ENCODE measurements at regions not wholly inside any gene's neighbourhood (a gene's known extent, or its start where the extent isn't known, plus 50 kb on each side); places are given as distances from the start of the nearest gene placed in this dataset.

GRCh38 chr7:69328516-69328915 lies 269.8 kb upstream of the AUTS2 start:
- no peak for TF ChIP-seq CTCF (IDR thresholded peaks at IDR 0.05)
- ATAC-seq, result no peak
- intact Hi-C loops (cut with micrococcal nuclease), result no loop called here
- Mint-ChIP-seq H3K36me3 (no peaks in the 10 kb centered on the region), H3K27me3 (ENCODE audit: low read depth in 2 of 2) (no peaks in the 10 kb centered on the region), H3K4me3 (no peak overlapping the region), H3K9me3 (no peaks in the 10 kb centered on the region), H3K27ac (no peak overlapping the region), H3K4me1 (no peaks in the 10 kb centered on the region)
- no peak for DNase-seq
- H3K4me1 ChIP-seq (ENCODE audit: control insufficient read depth, insufficient read depth, low read length), result no peaks in the 10 kb centered on the region
- H3K27me3 ChIP-seq (ENCODE audit: control insufficient read depth, insufficient read depth, low read length), result no peaks in the 10 kb centered on the region
- no peak overlapping the region for H3K27ac ChIP-seq (ENCODE audit: low read length)
- H3K4me3 ChIP-seq (ENCODE audit: low read length), result no peak overlapping the region
- H3K36me3 ChIP-seq (ENCODE audit: control insufficient read depth, insufficient read depth, low read length), result no peaks in the 10 kb centered on the region
- 54% methylated on average over 4 of the region's 5 CpGs for WGBS (ENCODE audit: insufficient coverage)
- no peaks in the 10 kb centered on the region for H3K9me3 ChIP-seq (ENCODE audit: control insufficient read depth, insufficient read depth, low read length)

- H3K4me3 ChIP-seq (ENCODE audit: low read length), result no peak overlapping the region
- intact Hi-C loops (cut with micrococcal nuclease), result no loop called here
- H3K4me3 Mint-ChIP-seq, result no peak overlapping the region
- no peak overlapping the region for H3K27ac Mint-ChIP-seq
- H3K27ac ChIP-seq (ENCODE audit: low read length), result no peak overlapping the region
- no peaks in the 10 kb centered on the region for H3K36me3 ChIP-seq (ENCODE audit: control insufficient read depth, insufficient read depth, low read length)
- H3K27me3 Mint-ChIP-seq (ENCODE audit: low read depth in 2 of 2), result peaks cover 0 to 4% of the 10 kb centered on the region in 2 donors
- DNase-seq (no peak), ATAC-seq (no peak)
- no peak for TF ChIP-seq CTCF (IDR thresholded peaks at IDR 0.05)
- H3K4me1 ChIP-seq (ENCODE audit: control insufficient read depth, insufficient read depth, low read length), result no peaks in the 10 kb centered on the region
- no peaks in the 10 kb centered on the region for H3K36me3 Mint-ChIP-seq
- H3K9me3 ChIP-seq (ENCODE audit: control insufficient read depth, insufficient read depth, low read length), result no peaks in the 10 kb centered on the region
- no peaks in the 10 kb centered on the region for H3K27me3 ChIP-seq (ENCODE audit: control insufficient read depth, insufficient read depth, low read length)
- H3K9me3 Mint-ChIP-seq, result no peaks in the 10 kb centered on the region
- no peaks in the 10 kb centered on the region for H3K4me1 Mint-ChIP-seq
- 87% methylated on average over 3 of the region's 3 CpGs for WGBS (ENCODE audit: insufficient coverage)
These were observed 263.6 kb upstream of the AUTS2 start for GRCh38 chr7:69334701-69335100.

- DNase-seq, result no peak
- intact Hi-C loops (cut with micrococcal nuclease), result no loop called here
- Histone ChIP-seq H3K4me1 (ENCODE audit: control insufficient read depth, insufficient read depth, low read length) (no peaks in the 10 kb centered on the region), H3K27me3 (ENCODE audit: control insufficient read depth, insufficient read depth, low read length) (no peaks in the 10 kb centered on the region), H3K27ac (ENCODE audit: low read length) (no peak overlapping the region), H3K36me3 (ENCODE audit: control insufficient read depth, insufficient read depth, low read length) (no peaks in the 10 kb centered on the region), H3K9me3 (ENCODE audit: control insufficient read depth, insufficient read depth, low read length) (no peaks in the 10 kb centered on the region), H3K4me3 (ENCODE audit: low read length) (no peak overlapping the region)
- Mint-ChIP-seq H3K27me3 (ENCODE audit: low read depth in 2 of 2) (peaks cover 0 to 4% of the 10 kb centered on the region in 2 donors), H3K36me3 (no peaks in the 10 kb centered on the region), H3K27ac (no peak overlapping the region), H3K4me1 (no peaks in the 10 kb centered on the region), H3K4me3 (no peak overlapping the region), H3K9me3 (no peaks in the 10 kb centered on the region)
- WGBS (ENCODE audit: insufficient coverage), result 93% methylated on average over 8 of the region's 8 CpGs
- no peak for ATAC-seq
- TF ChIP-seq CTCF (IDR thresholded peaks at IDR 0.05), result no peak
These were observed 262.9 kb upstream of the AUTS2 start for GRCh38 chr7:69335331-69335730.

- Mint-ChIP-seq H3K27ac (no peak overlapping the region), H3K4me3 (no peak overlapping the region), H3K27me3 (ENCODE audit: low read depth in 2 of 2) (peaks cover 0 to 8% of the 10 kb centered on the region in 2 donors), H3K36me3 (no peaks in the 10 kb centered on the region), H3K4me1 (no peaks in the 10 kb centered on the region), H3K9me3 (no peaks in the 10 kb centered on the region)
- no peaks in the 10 kb centered on the region for H3K36me3 ChIP-seq (ENCODE audit: control insufficient read depth, insufficient read depth, low read length)
- H3K9me3 ChIP-seq (ENCODE audit: control insufficient read depth, insufficient read depth, low read length), result no peaks in the 10 kb centered on the region
- WGBS (ENCODE audit: insufficient coverage), result 71% methylated on average over 3 of the region's 3 CpGs
- no peak overlapping the region for H3K27ac ChIP-seq (ENCODE audit: low read length)
- no peaks in the 10 kb centered on the region for H3K27me3 ChIP-seq (ENCODE audit: control insufficient read depth, insufficient read depth, low read length)
- DNase-seq (no peak), ATAC-seq (no peak)
- H3K4me3 ChIP-seq (ENCODE audit: low read length), result no peak overlapping the region
- intact Hi-C loops (cut with micrococcal nuclease), result no loop called here
- H3K4me1 ChIP-seq (ENCODE audit: control insufficient read depth, insufficient read depth, low read length), result no peaks in the 10 kb centered on the region
- TF ChIP-seq CTCF (IDR thresholded peaks at IDR 0.05), result no peak
These were observed 261.3 kb upstream of the AUTS2 start for GRCh38 chr7:69336976-69337375.

Measured in natural killer cell (primary cell).